ENCODE measurements at regions not wholly inside any gene's neighbourhood (a gene's known extent, or its start where the extent isn't known, plus 50 kb on each side); places are given as distances from the start of the nearest gene placed in this dataset.
A peak's percentile ranks its signal among the peaks of the same experiment; 100 is the strongest.

DNA sequence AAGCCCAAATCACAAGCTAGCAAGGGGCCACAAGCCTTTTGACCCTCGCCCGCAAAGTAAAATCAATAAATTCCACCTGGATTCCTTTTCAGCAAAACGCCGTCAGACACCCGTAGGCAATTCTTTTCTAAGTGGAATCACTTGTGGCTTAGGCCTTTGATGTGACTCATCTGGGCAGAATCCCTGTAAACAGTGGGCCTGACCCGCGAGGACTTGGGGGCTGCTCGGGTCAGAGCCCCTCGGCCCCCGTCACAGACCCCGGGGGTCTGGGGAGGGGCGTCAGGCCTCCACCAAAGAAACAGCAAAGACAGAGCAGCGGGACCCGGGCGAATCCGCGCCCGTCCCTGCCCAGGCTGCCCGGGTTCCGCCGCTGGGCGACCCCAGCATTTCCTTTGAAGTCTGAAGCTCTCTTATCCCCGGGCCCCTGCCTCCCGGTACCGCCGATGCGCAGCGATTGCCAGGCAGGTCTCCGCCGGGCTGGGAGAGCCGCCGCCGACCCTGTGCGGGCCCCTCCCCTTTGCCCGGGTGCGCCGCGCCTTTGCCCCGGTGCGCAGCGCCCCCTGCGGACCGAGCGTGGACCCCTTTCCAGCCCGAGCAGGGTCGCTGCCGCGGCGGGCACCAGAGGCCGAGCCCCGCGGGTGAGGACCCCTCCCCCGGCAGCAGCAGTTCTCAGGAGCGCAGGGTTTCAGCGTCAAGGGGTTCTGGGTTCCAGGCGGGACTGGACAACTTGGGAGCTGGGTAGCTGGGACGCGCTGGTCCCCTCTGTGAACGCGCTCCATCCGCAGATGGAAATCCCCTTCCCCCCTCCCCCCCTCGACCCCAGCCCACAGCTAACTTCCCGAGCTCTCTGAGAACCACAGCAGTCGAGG, 178.3 kb downstream of the UACA start:
- TF ChIP-seq, protein P1, sequence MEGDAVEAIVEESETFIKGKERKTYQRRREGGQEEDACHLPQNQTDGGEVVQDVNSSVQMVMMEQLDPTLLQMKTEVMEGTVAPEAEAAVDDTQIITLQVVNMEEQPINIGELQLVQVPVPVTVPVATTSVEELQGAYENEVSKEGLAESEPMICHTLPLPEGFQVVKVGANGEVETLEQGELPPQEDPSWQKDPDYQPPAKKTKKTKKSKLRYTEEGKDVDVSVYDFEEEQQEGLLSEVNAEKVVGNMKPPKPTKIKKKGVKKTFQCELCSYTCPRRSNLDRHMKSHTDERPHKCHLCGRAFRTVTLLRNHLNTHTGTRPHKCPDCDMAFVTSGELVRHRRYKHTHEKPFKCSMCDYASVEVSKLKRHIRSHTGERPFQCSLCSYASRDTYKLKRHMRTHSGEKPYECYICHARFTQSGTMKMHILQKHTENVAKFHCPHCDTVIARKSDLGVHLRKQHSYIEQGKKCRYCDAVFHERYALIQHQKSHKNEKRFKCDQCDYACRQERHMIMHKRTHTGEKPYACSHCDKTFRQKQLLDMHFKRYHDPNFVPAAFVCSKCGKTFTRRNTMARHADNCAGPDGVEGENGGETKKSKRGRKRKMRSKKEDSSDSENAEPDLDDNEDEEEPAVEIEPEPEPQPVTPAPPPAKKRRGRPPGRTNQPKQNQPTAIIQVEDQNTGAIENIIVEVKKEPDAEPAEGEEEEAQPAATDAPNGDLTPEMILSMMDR (IDR thresholded peaks at IDR 0.05) = no peak
- DNase-seq (ENCODE audit: low spot score) = no peak
- Histone ChIP-seq H3K27ac (no peak overlapping the region), H3K4me3 (peak overlapping the region; percentile 25)

GRCh38 chr15:70584441-70584837, 178.9 kb downstream of the UACA start:
- TF ChIP-seq, protein P1 (IDR thresholded peaks at IDR 0.05) = no peak
- no peak overlapping the region for H3K4me3 ChIP-seq
- no peak overlapping the region for H3K27ac ChIP-seq
- no peak for DNase-seq (ENCODE audit: low spot score)

GRCh38 chr15:70583006-70583405, 180.4 kb downstream of the UACA start:
- peak; percentile 29 for DNase-seq (ENCODE audit: low spot score)
- H3K4me3 ChIP-seq = no peak overlapping the region
- TF ChIP-seq, protein P1 (IDR thresholded peaks at IDR 0.05) = no peak
- no peak overlapping the region for H3K27ac ChIP-seq

- TF ChIP-seq, protein P1 (IDR thresholded peaks at IDR 0.05) = no peak
- Histone ChIP-seq H3K27ac (no peak overlapping the region), H3K4me3 (no peak overlapping the region)
- peak; percentile 70 for DNase-seq (ENCODE audit: low spot score)
These were observed 181.0 kb downstream of the UACA start for GRCh38 chr15:70582143-70582945.

- no peak overlapping the region for H3K4me3 ChIP-seq
- H3K27ac ChIP-seq = no peak overlapping the region
- DNase-seq (ENCODE audit: low spot score) = peak; percentile 46
- TF ChIP-seq, protein P1 (IDR thresholded peaks at IDR 0.05) = no peak
These were observed 182.4 kb downstream of the UACA start for GRCh38 chr15:70580958-70581357.

DNA sequence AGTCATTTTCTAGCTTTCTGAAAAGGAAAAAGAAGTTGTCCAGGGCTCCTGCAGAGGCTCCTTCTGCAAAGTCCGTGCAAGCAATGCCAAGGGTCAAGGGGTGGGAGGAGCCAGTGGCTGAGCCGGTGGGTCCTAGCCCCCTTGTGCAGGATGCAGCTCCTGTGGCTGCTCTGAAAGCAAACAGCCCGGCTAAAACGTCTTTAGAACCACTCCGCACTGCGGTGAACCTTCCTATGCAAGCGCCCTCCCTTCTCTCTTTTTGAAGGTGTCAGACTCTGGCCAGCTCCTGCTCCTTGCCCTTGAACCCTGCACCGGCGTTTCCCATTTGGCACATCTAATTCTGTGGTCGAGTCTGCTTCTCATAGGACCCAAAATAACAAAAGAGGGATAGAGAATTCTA, 183.1 kb downstream of the UACA start:
- peak; percentile 35 for DNase-seq (ENCODE audit: low spot score)
- H3K27ac ChIP-seq = no peak overlapping the region
- no peak overlapping the region for H3K4me3 ChIP-seq
- TF ChIP-seq, protein P1 (IDR thresholded peaks at IDR 0.05) = no peak

Data from coronary artery (tissue), 2 donors.